ENCODE measurements at regions not wholly inside any gene's neighbourhood (a gene's known extent, or its start where the extent isn't known, plus 50 kb on each side); places are given as distances from the start of the nearest gene placed in this dataset.
"Not testable (repeated sequence)": the region's sequence is repeated elsewhere in the genome, so short reads cannot be mapped to it uniquely, and the experiment has no call there.

- Mint-ChIP-seq H3K9me3 (ENCODE audit: low read depth) (no peaks in the 10 kb centered on the region), H3K27ac (no peak overlapping the region), H3K4me1 (ENCODE audit: low read depth) (peaks cover 1% of the 10 kb centered on the region), H3K27me3 (no peaks in the 10 kb centered on the region), H3K4me3 (ENCODE audit: low read depth) (no peak overlapping the region), H3K36me3 (ENCODE audit: insufficient read depth) (no peaks in the 10 kb centered on the region)
- no peak for DNase-seq (ENCODE audit: low spot score, unreplicated experiment)
- no peak for TF ChIP-seq CTCF (IDR thresholded peaks at IDR 0.05; ENCODE audit: unreplicated experiment)
Observed at GRCh38 chr18:71321319-71321718, 1032.5 kb downstream of the SOCS6 start.

GRCh38 chr18:71304856-71305255, 1016.0 kb downstream of the SOCS6 start:
- Mint-ChIP-seq H3K27ac (no peak overlapping the region), H3K4me3 (ENCODE audit: low read depth) (no peak overlapping the region), H3K36me3 (ENCODE audit: insufficient read depth) (no peaks in the 10 kb centered on the region), H3K9me3 (ENCODE audit: low read depth) (no peaks in the 10 kb centered on the region), H3K27me3 (no peaks in the 10 kb centered on the region), H3K4me1 (ENCODE audit: low read depth) (peaks cover 10% of the 10 kb centered on the region)
- no peak for TF ChIP-seq CTCF (IDR thresholded peaks at IDR 0.05; ENCODE audit: unreplicated experiment)
- DNase-seq (ENCODE audit: low spot score, unreplicated experiment): no peak

GRCh38 chr18:71303743-71304142, 1014.9 kb downstream of the SOCS6 start:
- not testable (repeated sequence) for H3K4me3 Mint-ChIP-seq (ENCODE audit: low read depth); DNase-seq (ENCODE audit: low spot score, unreplicated experiment); H3K27ac Mint-ChIP-seq; H3K9me3 Mint-ChIP-seq (ENCODE audit: low read depth); H3K27me3 Mint-ChIP-seq; H3K36me3 Mint-ChIP-seq (ENCODE audit: insufficient read depth)
- peaks cover 10% of the 10 kb centered on the region for H3K4me1 Mint-ChIP-seq (ENCODE audit: low read depth)

GRCh38 chr18:71301596-71301995, 1012.8 kb downstream of the SOCS6 start:
- TF ChIP-seq CTCF (IDR thresholded peaks at IDR 0.05; ENCODE audit: unreplicated experiment): no peak
- no peak for DNase-seq (ENCODE audit: low spot score, unreplicated experiment)
- H3K36me3 Mint-ChIP-seq (ENCODE audit: insufficient read depth): no peaks in the 10 kb centered on the region
- H3K27me3 Mint-ChIP-seq: no peaks in the 10 kb centered on the region
- no peak overlapping the region for H3K4me3 Mint-ChIP-seq (ENCODE audit: low read depth)
- no peak overlapping the region for H3K27ac Mint-ChIP-seq
- H3K4me1 Mint-ChIP-seq (ENCODE audit: low read depth): peaks cover 10% of the 10 kb centered on the region
- H3K9me3 Mint-ChIP-seq (ENCODE audit: low read depth): peaks cover 3% of the 10 kb centered on the region

- not testable (repeated sequence) for H3K36me3 Mint-ChIP-seq (ENCODE audit: insufficient read depth); H3K27ac Mint-ChIP-seq; H3K4me3 Mint-ChIP-seq (ENCODE audit: low read depth); H3K27me3 Mint-ChIP-seq; H3K9me3 Mint-ChIP-seq (ENCODE audit: low read depth); DNase-seq (ENCODE audit: low spot score, unreplicated experiment); H3K4me1 Mint-ChIP-seq (ENCODE audit: low read depth)
Observed at GRCh38 chr18:71294201-71294600, 1005.4 kb downstream of the SOCS6 start.

- Mint-ChIP-seq H3K27ac (no peak overlapping the region), H3K27me3 (no peaks in the 10 kb centered on the region), H3K9me3 (ENCODE audit: low read depth) (no peaks in the 10 kb centered on the region), H3K4me1 (ENCODE audit: low read depth) (no peaks in the 10 kb centered on the region), H3K4me3 (ENCODE audit: low read depth) (no peak overlapping the region), H3K36me3 (ENCODE audit: insufficient read depth) (no peaks in the 10 kb centered on the region)
- DNase-seq (ENCODE audit: low spot score, unreplicated experiment): no peak
- no peak for TF ChIP-seq CTCF (IDR thresholded peaks at IDR 0.05; ENCODE audit: unreplicated experiment)
Observed at GRCh38 chr18:71293322-71293721, 1004.5 kb downstream of the SOCS6 start.
